Mesenchymal stem cell (in vitro differentiated cells and primary cell): ENCODE measurements at regions not wholly inside any gene's neighbourhood (a gene's known extent, or its start where the extent isn't known, plus 50 kb on each side); places are given as distances from the start of the nearest gene placed in this dataset.
A peak's percentile ranks its signal among the peaks of the same experiment; 100 is the strongest.

ENCODE experiments used
- DNase-seq: peaks from one replicate; pipeline ENCODE4 v3.0.0-alpha.2; 2013
- H2AFZ ChIP-seq: one replicate; pipeline ENCODE4 v1.6.1; 2013; ENCODE audit warnings: low read depth, mild to moderate bottlenecking, control low read depth, inconsistent platforms, low read length, moderate library complexity
- H2AK5ac ChIP-seq: 2 replicates; pipeline ENCODE4 v1.6.1; 2013; ENCODE audit warnings: low read length, moderate library complexity, mild to moderate bottlenecking, inconsistent platforms; ENCODE audit not compliant: severe bottlenecking
- H2BK120ac ChIP-seq: one replicate; pipeline ENCODE4 v1.6.1; 2013; ENCODE audit warnings: low read depth, mild to moderate bottlenecking, inconsistent platforms, low read length, moderate library complexity
- H2BK12ac ChIP-seq, 2 experiments: one replicate each; pipeline ENCODE4 v1.6.1; 2013; ENCODE audit warnings: inconsistent platforms in 2 of 2, low read length in 2 of 2, mild to moderate bottlenecking in 2 of 2, moderate library complexity in 2 of 2, control low read depth in 1 of 2
- H2BK15ac ChIP-seq: one replicate; pipeline ENCODE4 v1.6.1; 2013; ENCODE audit warnings: mild to moderate bottlenecking, low read depth, inconsistent platforms; ENCODE audit not compliant: poor library complexity, severe bottlenecking
- H2BK5ac ChIP-seq: 2 replicates; pipeline ENCODE4 v1.6.1; 2013; ENCODE audit warnings: low read depth, mild to moderate bottlenecking, low read length, control low read depth, inconsistent platforms; ENCODE audit not compliant: poor library complexity, severe bottlenecking
- H3K14ac ChIP-seq, 2 experiments: one replicate each; pipeline ENCODE4 v1.6.1; 2013; ENCODE audit warnings: inconsistent platforms in 2 of 2, low read length in 2 of 2, control low read depth in 1 of 2, mild to moderate bottlenecking in 1 of 2, moderate library complexity in 1 of 2
- H3K18ac ChIP-seq, 2 experiments: one replicate each; pipeline ENCODE4 v1.6.1; 2013; ENCODE audit warnings: inconsistent platforms in 2 of 2, low read length in 2 of 2, control low read depth in 1 of 2, low read depth in 1 of 2, mild to moderate bottlenecking in 1 of 2
- H3K23ac ChIP-seq, 2 experiments: one replicate each; pipeline ENCODE4 v1.6.1; 2013; ENCODE audit warnings: inconsistent platforms in 2 of 2, low read length in 2 of 2, mild to moderate bottlenecking in 2 of 2, moderate library complexity in 2 of 2, control low read depth in 1 of 2
- H3K27ac ChIP-seq: 2 replicates; pipeline ENCODE4 v1.5.1; 2013; ENCODE audit warnings: mild to moderate bottlenecking, moderate library complexity, low read length, control low read depth, inconsistent platforms; ENCODE audit not compliant: poor library complexity, severe bottlenecking
- H3K27me3 ChIP-seq, 2 experiments: 2 replicates each; pipeline versions ENCODE4 v1.6.1 to v1.7.0; 2013; ENCODE audit warnings: low read length in 2 of 2, mild to moderate bottlenecking in 2 of 2, moderate library complexity in 2 of 2, control low read depth in 1 of 2, inconsistent platforms in 1 of 2; ENCODE audit not compliant: control insufficient read depth in 1 of 2, insufficient read depth in 1 of 2
- H3K36me3 ChIP-seq, 2 experiments: 2 replicates each; pipeline versions ENCODE4 v1.6.1 to v1.7.0; 2013; ENCODE audit warnings: low read length in 2 of 2, control low read depth in 1 of 2, inconsistent platforms in 1 of 2, low read depth in 1 of 2, mild to moderate bottlenecking in 1 of 2; ENCODE audit not compliant: insufficient read depth in 2 of 2, control insufficient read depth in 1 of 2
- H3K4ac ChIP-seq, 2 experiments: one replicate each; pipeline ENCODE4 v1.6.1; 2013; ENCODE audit warnings: inconsistent platforms in 2 of 2, low read length in 2 of 2, mild to moderate bottlenecking in 2 of 2, moderate library complexity in 2 of 2, control low read depth in 1 of 2, low read depth in 1 of 2
- H3K4me1 ChIP-seq: 2 replicates; pipeline ENCODE4 v1.6.1; 2013; ENCODE audit warnings: low read depth, low read length, control low read depth; ENCODE audit not compliant: control insufficient read depth, insufficient read depth
- H3K4me2 ChIP-seq: 2 replicates; pipeline ENCODE4 v1.6.1; 2013; ENCODE audit warnings: low read length, mild to moderate bottlenecking, inconsistent platforms; ENCODE audit not compliant: poor library complexity, severe bottlenecking
- H3K4me3 ChIP-seq, 2 experiments: 2 replicates each; pipeline versions ENCODE4 v1.5.1 to v1.7.0; 2013; ENCODE audit warnings: low read length in 2 of 2, mild to moderate bottlenecking in 2 of 2, control low read depth in 1 of 2, low read depth in 1 of 2; ENCODE audit not compliant: insufficient read depth in 1 of 2
- H3K79me1 ChIP-seq: replicated peaks from 2 replicates; pipeline ENCODE4 v1.6.1; 2013; ENCODE audit warnings: mild to moderate bottlenecking, control low read depth, low read length, inconsistent platforms; ENCODE audit not compliant: poor library complexity, severe bottlenecking
- H3K9ac ChIP-seq: 2 replicates; pipeline ENCODE4 v1.7.0; 2013; ENCODE audit warnings: mild to moderate bottlenecking, low read length, moderate library complexity
- H3K9me3 ChIP-seq: 2 replicates; pipeline ENCODE4 v1.7.0; 2013; ENCODE audit warnings: mild to moderate bottlenecking, low read length; ENCODE audit not compliant: control insufficient read depth
- H4K8ac ChIP-seq: one replicate; pipeline ENCODE4 v1.6.1; 2013; ENCODE audit warnings: inconsistent platforms, mild to moderate bottlenecking, low read length, moderate library complexity
- H4K91ac ChIP-seq: one replicate; pipeline ENCODE4 v1.6.1; 2013; ENCODE audit warnings: mild to moderate bottlenecking, low read length, inconsistent platforms
- WGBS: methylation state at CpG from one replicate; pipeline ENCODE4 v1.1.7; 2013; ENCODE audit warnings: mixed read lengths; 5-methylcytosine and 5-hydroxymethylcytosine counted together

- peak overlapping the region; percentile 58 for H3K4me2 ChIP-seq
- no peak overlapping the region for H2AFZ ChIP-seq
- no peaks in the 10 kb centered on the region for H3K79me1 ChIP-seq
- H2BK5ac ChIP-seq: peak overlapping the region; percentile 95
- DNase-seq: peak; percentile 21
- no peaks in the 10 kb centered on the region for H3K27me3 ChIP-seq
- peak overlapping the region; percentile 27 for H3K9ac ChIP-seq
- H3K4me3 ChIP-seq: no peak overlapping the region
- H2BK120ac ChIP-seq: no peak overlapping the region
- peak overlapping the region; percentile 58 for H2AK5ac ChIP-seq
- no peak overlapping the region for H3K18ac ChIP-seq
- H4K8ac ChIP-seq: no peak overlapping the region
- peaks cover 8% of the 10 kb centered on the region for H3K4me1 ChIP-seq
- H4K91ac ChIP-seq: no peak overlapping the region
- no peaks in the 10 kb centered on the region for H3K9me3 ChIP-seq
- 48% methylated on average over 1 of the region's 1 CpG for WGBS
- H3K23ac ChIP-seq: no peak overlapping the region
- H3K14ac ChIP-seq: no peak overlapping the region
- H2BK15ac ChIP-seq: no peak overlapping the region
- no peak overlapping the region for H2BK12ac ChIP-seq
- peak overlapping the region; percentile 95 for H3K27ac ChIP-seq
- no peaks in the 10 kb centered on the region for H3K36me3 ChIP-seq
- H3K4ac ChIP-seq: no peak overlapping the region
Observed at GRCh38 chr15:56817321-56818080, 84.2 kb upstream of the ZNF280D start.

- Histone ChIP-seq H3K4me1 (peaks cover 8% of the 10 kb centered on the region), H2BK120ac (no peak overlapping the region), H3K9me3 (no peaks in the 10 kb centered on the region), H2AK5ac (no peak overlapping the region), H3K23ac (no peak overlapping the region), H3K18ac (no peak overlapping the region), H2BK12ac (no peak overlapping the region), H2BK5ac (no peak overlapping the region), H4K91ac (no peak overlapping the region), H2BK15ac (no peak overlapping the region), H3K9ac (peak overlapping the region; percentile 27), H3K36me3 (no peaks in the 10 kb centered on the region), H3K4me2 (no peak overlapping the region), H3K27ac (peak overlapping the region; percentile 83), H3K4me3 (no peak overlapping the region), H3K27me3 (no peaks in the 10 kb centered on the region), H2AFZ (no peak overlapping the region), H4K8ac (no peak overlapping the region), H3K79me1 (no peaks in the 10 kb centered on the region), H3K4ac (no peak overlapping the region), H3K14ac (no peak overlapping the region)
- DNase-seq: no peak
- 70% methylated on average over 4 of the region's 4 CpGs for WGBS
Observed at GRCh38 chr15:56816781-56817180, 83.5 kb upstream of the ZNF280D start.

- H3K4me2 ChIP-seq: no peak overlapping the region
- H3K36me3 ChIP-seq: no peaks in the 10 kb centered on the region
- no peak overlapping the region for H3K4ac ChIP-seq
- no peak for DNase-seq
- no peak overlapping the region for H2BK5ac ChIP-seq
- no peak overlapping the region for H2AK5ac ChIP-seq
- H2BK12ac ChIP-seq: no peak overlapping the region
- H3K4me1 ChIP-seq: peaks cover 8% of the 10 kb centered on the region
- no peak overlapping the region for H2AFZ ChIP-seq
- no peak overlapping the region for H3K23ac ChIP-seq
- no peaks in the 10 kb centered on the region for H3K27me3 ChIP-seq
- H3K9ac ChIP-seq: no peak overlapping the region
- H3K79me1 ChIP-seq: no peaks in the 10 kb centered on the region
- H2BK120ac ChIP-seq: no peak overlapping the region
- no peak overlapping the region for H4K8ac ChIP-seq
- H3K9me3 ChIP-seq: no peaks in the 10 kb centered on the region
- H4K91ac ChIP-seq: no peak overlapping the region
- no peak overlapping the region for H2BK15ac ChIP-seq
- H3K18ac ChIP-seq: no peak overlapping the region
- no peak overlapping the region for H3K4me3 ChIP-seq
- H3K14ac ChIP-seq: no peak overlapping the region
- H3K27ac ChIP-seq: no peak overlapping the region
- WGBS: 99% methylated on average over 11 of the region's 12 CpGs
Observed at GRCh38 chr15:56815247-56815646, 81.9 kb upstream of the ZNF280D start.

- Histone ChIP-seq H3K4me3 (no peak overlapping the region), H3K23ac (no peak overlapping the region), H2BK15ac (no peak overlapping the region), H2AFZ (no peak overlapping the region), H3K4ac (no peak overlapping the region), H3K9me3 (peaks cover 7% of the 10 kb centered on the region), H3K4me2 (no peak overlapping the region), H2BK5ac (no peak overlapping the region), H2BK12ac (no peak overlapping the region), H4K8ac (no peak overlapping the region), H3K18ac (no peak overlapping the region), H3K36me3 (no peaks in the 10 kb centered on the region), H3K27ac (no peak overlapping the region), H2BK120ac (no peak overlapping the region), H3K27me3 (no peaks in the 10 kb centered on the region), H3K14ac (no peak overlapping the region), H3K9ac (no peak overlapping the region), H3K79me1 (no peaks in the 10 kb centered on the region), H4K91ac (no peak overlapping the region), H3K4me1 (peaks cover 8% of the 10 kb centered on the region), H2AK5ac (no peak overlapping the region)
- no peak for DNase-seq
- 97% methylated on average over 3 of the region's 3 CpGs for WGBS
Observed at GRCh38 chr15:56814429-56814828, 81.1 kb upstream of the ZNF280D start.
